Fibroblast of the conjunctiva (primary cell): ENCODE measurements at regions not wholly inside any gene's neighbourhood (a gene's known extent, or its start where the extent isn't known, plus 50 kb on each side); places are given as distances from the start of the nearest gene placed in this dataset.
A peak's percentile ranks its signal among the peaks of the same experiment; 100 is the strongest.

Experiments
- DNase-seq: peaks from one replicate; pipeline ENCODE4 v3.0.0-alpha.2; 2010; ENCODE audit warnings: low read depth

GRCh38 chr11:91956711-91957110 is 267.9 kb upstream of the FAT3 start:
- no peak for DNase-seq

- no peak for DNase-seq
These were observed 269.4 kb upstream of the FAT3 start for GRCh38 chr11:91955206-91955605.

- DNase-seq: no peak
These were observed 272.6 kb upstream of the FAT3 start for GRCh38 chr11:91952056-91952455.

- DNase-seq: no peak
These were observed 277.3 kb upstream of the FAT3 start for GRCh38 chr11:91947215-91947820.

- no peak for DNase-seq
These were observed 278.1 kb upstream of the FAT3 start for GRCh38 chr11:91946397-91946951.

DNA sequence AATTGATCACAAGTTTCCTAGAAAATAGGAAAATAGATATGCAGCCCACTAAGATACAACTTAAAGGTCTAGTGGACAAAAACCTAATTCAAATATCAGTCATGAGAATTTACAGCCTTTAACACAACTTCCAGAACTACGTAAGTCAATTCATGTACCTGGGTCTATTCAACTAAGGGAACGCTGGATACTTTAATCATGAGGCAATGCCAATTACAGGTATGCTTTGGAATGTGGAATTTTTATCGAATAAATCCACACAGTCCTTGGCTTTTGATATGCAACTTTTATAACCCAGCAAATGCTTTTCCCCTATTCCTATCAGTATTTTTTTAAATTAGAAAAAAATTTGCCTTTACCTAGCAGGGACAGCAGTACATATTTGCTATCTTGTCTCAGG is 289.5 kb upstream of the FAT3 start:
- DNase-seq: no peak

GRCh38 chr11:91932151-91932821 is 292.3 kb upstream of the FAT3 start:
- no peak for DNase-seq

- DNase-seq: no peak
These were observed 297.2 kb upstream of the FAT3 start for GRCh38 chr11:91927448-91927847.

DNA sequence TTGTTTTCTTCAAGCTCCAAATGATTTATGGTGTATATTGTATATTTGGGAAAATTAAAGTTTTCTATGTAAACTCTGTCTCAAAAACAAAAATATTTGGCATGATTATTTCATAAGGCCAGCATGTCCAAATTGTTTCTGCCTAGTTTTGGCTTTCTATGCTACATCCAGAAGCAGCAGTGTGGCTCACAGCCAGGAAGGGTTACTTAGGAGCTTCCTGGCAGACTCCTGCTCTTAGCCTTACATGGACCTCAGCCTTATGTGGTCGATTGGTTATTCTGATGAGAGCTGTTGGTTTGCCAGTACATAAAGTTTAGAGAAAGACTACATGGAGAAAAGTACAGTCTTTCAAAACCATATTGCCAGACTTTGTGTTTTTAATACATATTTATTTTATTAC is 297.7 kb upstream of the FAT3 start:
- peak; percentile 12 for DNase-seq

DNA sequence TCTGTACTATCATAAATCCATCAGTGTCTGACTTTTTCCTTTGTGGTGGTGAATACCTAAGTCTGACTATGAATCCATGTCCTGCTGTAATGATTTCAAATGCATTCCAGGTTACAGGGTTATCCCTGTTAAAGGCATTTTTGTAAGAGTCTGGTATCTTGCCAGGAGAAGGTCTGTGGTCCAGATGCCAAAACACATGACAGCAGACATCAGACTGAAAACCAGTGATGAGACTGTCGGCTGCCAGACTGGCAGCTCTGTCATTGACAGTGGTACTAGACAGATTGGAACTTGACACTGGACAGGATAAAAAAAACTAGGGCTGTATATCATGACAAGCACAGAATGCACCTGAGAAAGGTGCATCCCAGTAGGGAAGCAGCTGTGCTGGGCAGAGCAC is 301.8 kb upstream of the FAT3 start:
- no peak for DNase-seq

DNA sequence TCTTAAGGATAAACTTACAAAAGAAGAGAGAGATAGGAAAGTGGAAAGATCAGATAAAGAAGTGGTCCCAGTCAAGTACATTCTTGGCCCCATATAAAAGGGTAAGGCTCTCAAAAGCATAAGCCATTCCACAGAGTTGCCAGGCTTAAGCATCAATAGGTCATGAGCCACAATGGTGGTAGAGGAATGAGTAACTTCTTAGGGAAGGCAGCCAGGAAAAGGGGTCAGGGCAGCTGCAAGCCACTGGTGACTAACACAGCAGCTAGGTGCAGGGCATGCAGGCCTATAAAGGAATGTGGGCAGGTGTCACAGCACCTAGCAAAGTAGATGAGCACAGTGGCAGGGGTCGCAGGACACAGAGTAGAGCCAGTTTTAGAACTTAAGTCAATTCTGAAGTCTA is 302.6 kb upstream of the FAT3 start:
- DNase-seq: no peak

DNA sequence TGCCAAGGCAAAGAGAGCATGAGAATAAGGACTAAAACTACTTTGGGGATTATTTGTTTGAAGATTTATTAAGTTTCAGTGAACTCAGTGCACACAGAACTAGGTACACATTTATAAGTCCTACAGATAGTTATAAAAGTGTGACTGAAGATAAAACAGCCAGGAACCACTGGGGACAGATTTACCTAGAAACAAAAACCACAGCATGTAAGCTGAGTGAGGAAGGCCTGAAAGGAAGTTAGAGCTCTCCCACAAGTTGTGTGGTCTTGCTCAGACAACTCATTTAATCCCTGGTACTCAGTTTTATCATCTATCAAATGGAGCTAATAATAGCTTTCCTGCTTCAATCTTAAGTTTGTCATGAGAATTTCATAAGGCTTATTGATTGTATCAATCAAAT is 311.2 kb upstream of the FAT3 start:
- no peak for DNase-seq

DNA sequence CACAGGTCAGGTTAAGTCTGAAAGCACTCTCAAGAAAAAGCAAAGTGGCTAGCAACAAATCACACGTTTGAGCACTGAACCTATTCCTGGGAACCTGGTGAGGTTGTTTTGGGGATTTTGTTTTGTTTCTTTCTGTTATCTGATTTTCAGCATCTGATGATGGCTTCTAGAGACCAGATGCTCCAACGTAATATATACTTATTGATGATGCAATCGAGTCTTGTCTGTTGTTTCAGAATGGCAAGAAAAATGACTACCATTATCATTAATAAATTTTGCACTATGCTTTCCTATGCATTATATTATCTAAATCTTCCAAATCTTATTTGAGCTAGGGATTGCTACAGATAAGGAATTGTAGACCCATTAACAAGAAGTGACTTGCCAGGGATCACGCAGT is 312.3 kb upstream of the FAT3 start:
- no peak for DNase-seq

DNA sequence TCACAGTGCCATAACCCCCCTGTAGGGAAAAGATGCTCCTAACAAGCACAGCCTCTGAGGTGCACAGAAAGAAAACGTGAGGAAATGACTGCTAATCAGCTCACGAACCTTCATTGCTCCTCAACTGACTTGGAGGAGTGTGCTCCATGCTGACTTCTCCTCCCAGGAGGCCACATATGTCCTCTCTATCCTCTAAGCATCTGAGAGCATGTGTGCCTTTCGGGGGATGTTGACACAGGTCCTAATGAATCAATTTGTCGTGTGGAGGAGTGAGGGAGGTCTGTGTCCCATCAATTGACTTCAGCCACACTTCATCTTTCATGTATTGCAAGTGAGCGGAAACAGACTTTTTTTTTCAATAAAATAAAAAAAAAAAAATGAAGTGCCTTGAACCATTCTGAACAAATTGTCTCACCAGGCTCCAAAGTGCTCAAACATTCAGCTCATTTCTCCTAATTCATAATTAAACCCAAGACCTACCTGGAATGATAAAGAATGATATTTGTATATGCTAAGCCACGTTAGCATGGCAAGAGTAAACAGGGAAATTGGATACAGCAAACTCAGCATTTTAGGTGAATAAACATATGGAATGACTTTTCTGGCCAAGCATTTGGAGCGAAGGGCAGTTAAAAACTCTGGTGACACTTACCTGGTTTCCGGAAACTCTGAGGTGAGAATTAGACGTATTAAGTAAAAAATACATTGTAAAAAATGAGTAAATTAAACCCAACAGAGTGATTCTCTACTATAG is 317.6 kb upstream of the FAT3 start:
- DNase-seq: no peak

GRCh38 chr11:91904792-91905785 is 319.5 kb upstream of the FAT3 start:
- no peak for DNase-seq

DNA sequence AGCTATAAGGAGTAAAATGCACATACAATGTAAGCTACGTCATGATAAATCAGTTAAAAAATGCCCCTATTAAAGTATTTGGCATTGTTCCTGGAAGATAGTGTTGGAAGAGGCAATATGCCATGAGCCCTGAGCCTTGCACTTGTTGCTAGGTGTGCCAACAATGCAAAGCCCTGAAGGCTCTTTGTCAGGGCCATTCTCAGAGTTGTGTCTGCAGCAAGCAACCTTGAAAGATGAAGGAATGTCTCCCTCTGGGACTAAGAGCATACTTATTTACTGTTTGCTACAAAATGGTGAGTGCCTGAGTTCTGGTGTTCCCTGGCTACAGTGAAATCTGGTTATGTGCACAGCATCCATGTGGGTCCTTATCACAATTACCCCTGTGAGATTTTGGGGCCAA is 322.3 kb upstream of the FAT3 start:
- DNase-seq: no peak

- DNase-seq: no peak
These were observed 344.0 kb upstream of the FAT3 start for GRCh38 chr11:91880660-91881059.

- DNase-seq: no peak
These were observed 347.9 kb upstream of the FAT3 start for GRCh38 chr11:91876746-91877145.

DNA sequence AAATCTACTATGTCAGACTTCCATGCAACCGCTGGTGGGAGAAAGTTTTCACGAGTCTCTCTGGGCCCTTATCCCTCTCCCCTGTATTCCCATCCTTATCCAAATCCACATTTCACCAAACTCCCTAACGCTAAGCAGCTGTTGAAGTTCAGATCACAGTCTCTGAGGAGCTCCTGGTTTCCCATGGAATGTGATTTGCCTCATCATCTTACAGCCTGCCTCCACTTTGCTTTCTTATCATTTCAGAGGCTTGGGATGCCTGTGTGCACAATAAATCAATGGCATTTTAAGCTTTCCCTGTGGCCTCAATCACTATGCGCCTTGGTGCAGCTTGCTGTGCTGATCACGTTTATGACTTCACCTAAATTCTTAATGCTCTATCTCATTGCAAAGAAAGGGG is 352.4 kb upstream of the FAT3 start:
- no peak for DNase-seq

DNA sequence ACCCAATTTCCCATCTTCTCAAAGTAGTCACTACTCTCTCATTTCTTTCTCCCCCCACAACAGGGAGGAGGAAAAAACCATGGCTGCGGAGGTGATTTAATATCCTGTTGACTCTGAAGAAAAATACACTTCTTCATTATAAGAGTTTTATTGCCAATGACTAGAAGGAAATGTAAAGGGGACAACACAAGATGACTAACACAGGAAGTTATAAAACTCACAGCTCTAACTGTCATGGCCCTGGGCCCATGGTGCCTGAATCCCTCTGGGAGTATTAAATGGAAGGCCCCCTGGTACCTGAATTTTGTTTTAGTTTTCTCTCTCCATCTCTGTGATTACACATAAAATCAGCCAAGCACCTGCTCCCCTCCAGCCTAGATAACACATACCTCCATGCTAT is 352.8 kb upstream of the FAT3 start:
- no peak for DNase-seq

GRCh38 chr11:91871048-91871447 is 353.6 kb upstream of the FAT3 start:
- DNase-seq: no peak

DNA sequence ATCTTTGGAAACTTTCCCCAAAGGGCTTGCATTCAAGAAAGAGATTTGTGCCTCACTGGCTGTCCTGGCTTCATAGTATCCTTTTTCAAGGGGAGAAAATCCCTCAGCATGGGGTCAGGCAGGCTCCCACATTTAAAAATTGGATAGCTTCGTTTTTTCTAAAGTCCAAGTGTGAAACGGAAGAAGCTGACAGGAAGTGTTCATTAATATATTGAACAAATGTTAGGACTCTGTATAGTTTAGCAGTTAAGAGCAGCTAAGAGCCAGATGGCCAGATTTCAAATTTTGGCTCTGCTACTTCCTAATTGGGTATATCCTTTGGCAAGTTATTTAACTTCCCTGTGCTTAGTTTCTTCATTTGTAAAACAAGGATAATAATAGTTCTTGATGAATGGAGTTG is 354.9 kb upstream of the FAT3 start:
- DNase-seq: no peak
